NCI-H2196 (cell line): ENCODE measurements at regions not wholly inside any gene's neighbourhood (a gene's known extent, or its start where the extent isn't known, plus 50 kb on each side); places are given as distances from the start of the nearest gene placed in this dataset.
"Not testable (repeated sequence)": the region's sequence is repeated elsewhere in the genome, so short reads cannot be mapped to it uniquely, and the experiment has no call there.

Source experiments
- DNase-seq: peaks from one replicate; lab custom pipeline; 2025; ENCODE audit not compliant: unreplicated experiment; lab: John Stamatoyannopoulos, UW

DNA sequence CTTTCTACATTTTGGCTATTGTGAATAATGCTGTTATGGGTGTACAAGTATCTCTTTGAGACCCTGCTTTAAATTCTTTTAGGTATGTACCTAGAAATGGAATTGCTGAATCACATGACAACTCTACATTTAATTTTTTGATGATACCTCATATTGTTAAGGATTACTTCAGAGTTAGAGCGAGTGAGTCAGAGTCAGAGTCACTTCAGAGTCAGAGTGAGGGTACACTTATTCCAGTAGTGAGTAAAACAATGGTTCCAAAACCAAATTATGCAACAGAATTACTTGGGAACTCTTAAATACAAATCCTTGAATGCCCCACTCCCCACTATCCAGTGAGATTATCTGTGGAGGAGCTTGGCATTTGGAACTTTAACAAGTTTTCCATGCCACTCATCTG is 50.3 kb upstream of the SNRK start:
- no peak for DNase-seq

DNA sequence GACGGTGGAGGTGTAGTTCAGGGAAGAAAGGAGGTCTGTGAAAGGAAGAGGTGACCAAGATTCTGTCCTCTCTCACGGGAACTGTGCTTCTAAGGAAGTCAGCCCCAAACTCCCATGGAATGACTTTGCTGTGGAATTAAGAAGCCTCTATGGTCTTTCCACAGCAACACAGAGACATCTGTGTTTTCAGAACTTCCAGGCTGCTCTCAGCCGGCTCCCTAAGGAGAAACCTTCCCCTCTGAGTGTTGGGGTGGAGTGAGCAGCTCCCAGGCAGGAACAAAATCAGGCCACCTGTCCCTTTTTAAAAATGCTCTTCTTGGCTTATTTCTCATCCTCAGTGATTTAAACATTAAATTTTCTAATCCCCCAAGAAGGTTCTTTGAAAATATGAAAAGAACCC is 53.3 kb upstream of the SNRK start:
- no peak for DNase-seq

DNA sequence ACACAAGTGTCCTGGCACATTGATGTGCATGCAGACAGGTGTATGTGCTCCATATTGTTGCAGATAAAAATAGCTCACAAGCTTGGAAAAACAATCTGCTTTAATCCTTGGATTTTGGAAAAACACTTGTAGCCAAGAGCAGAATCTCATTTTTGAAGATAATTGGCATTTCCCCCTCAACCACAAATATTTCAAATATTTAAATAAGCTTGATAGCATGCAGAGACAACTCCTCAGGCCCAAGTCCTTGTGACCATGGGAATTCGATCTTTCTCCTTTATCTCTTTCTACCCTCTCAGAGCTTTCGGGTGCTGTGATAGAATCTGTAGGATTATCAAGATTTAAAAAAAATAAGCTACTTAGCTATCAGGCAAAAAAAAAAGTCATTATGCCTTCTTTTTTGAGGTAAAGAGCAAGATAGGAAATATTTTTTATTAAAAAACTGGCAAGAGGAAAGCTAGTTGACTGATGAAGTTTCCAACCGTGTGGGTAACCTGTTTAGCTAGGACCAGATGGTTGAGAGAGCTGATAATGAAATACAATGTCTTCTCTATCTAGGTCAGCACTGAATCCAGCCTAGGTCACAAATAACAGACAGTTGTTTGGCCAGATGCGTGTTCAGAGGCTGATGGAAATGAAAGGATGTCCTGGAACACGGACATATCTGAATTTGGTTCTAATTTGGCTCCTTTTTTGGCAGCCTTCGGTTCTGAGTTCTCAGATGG is 54.9 kb upstream of the SNRK start:
- no peak for DNase-seq

DNA sequence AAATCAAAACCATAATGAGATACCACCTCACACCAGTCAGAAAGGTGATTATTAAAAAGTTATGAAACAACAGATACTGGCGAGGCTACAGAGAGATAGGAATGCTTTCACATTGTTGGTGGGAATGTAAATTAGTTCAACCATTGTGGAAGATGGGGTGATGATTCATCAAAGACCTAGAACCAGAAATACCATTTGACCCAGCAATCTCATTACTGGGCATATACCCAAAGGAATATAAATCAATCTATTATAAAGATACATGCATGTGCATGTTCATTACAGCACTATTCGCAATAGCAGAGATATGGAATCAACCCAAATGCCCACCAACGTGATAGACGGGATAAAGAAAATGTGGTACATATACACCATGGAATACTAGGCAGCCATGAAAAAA is 56.5 kb upstream of the SNRK start:
- not testable (repeated sequence) for DNase-seq

DNA sequence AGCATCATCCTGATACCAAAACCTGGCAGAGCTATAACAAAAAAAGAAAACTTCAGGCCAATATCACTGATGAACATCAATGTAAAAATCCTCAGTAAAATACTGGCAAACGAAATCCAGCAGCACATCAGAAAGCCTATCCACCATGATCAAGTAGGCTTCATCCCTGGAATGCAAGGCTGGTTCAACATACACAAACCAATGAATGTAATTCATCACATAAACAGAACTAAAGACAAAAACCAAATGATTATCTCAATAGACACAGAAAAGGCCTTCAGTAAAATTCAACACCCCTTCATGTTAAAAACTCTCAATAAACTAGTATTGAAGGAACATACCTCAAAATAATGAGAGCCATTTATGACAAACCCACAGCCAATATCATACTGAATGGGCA is 58.7 kb upstream of the SNRK start:
- not testable (repeated sequence) for DNase-seq

DNA sequence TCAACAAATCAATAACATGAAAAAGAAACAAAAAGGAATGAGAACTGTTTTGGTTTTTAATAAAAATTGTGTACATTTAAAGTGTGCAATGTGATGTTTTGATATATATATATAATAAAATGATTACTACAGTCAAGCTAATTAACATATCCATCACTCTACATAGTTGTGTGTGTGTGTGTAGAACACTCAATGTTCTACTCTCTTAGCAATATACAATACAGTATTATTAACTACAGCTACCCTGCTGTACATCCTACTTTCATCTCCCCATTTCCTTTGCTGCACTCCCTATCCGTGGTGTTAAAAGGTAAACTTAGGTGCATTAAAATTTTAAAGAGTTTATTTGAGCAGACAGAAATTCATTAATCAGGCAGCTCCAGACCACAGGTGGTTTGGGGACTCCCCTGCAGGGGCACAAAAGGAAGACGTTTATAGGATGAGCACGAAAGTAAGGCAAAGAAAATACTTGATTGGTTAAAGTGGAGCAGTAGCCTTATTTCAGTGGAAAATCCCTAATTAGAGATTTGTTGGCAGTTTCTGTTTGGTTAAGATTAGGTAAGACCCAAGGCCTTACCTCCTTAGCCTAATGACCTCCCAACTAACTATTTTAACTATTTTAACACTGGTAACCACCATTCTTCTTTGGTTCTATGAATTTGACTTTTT is 61.8 kb upstream of the SNRK start:
- no peak for DNase-seq

DNA sequence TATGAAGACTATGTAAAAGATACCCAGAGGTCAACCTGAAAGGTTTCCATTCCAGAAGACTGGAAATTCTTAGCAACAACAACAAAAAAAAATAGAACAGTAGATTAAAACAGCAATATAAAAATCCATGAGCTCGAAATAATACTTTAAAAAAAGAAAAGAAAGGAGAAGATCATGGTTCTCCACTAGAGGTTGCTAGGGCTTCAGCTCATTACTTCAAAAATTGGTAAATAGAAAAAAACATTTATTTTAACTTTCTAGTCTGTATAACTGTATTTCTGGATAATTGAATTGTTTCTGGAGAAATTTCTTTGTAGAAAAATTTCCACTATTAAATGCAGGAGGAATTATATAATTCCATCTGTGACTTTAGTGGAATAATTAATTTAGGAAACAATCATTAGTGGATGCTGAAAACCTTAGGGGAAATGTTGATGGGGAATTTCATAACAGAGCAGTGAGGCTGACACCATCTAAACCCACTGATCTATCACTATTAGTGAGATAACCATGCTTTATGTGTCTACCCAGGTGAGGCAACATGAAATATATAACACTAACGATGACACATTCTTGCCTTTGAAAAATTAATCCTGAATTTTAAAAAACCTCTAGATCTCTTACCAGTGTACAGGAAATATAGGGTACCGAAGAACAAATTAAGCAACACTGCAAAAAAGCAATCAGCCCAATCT is 62.5 kb upstream of the SNRK start:
- no peak for DNase-seq

DNA sequence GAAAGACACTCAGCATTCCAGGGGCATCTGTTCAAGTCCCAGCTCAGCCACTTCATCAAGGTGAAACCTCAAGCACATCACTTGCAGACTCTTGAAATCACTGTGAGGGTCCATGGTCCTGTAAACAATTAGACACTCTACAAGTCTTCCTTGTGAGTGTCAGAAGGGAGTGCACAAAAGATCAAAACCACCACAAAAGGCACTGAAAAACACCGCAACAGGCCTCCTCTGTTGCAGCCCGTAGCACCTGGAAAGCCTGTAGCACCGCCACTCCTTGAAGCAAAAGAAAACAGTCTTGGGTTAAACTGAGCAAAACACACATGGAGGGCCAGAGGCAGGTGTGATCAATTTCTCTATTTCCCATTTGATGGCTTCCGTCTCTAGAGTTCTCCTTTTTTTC is 63.8 kb upstream of the SNRK start:
- no peak for DNase-seq

DNA sequence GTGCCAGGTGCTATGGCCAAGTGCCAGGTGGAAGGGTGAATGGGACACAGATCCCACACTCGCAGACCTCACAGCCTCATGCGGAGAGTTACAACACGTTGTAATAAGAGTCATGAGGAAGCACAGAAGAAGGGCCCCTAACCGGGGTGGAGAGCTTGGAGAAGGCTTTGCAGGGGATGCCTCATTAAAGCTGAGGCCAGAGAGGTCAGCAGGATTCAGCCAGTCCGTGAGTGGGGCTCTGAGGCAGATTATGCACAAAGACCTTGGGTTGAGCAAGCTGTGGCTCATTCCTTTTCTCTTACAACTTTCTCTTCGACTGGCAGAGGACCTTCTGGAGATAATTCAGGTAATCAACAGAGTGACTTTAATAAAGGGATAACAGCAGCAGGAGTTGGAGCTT is 65.3 kb upstream of the SNRK start:
- DNase-seq: no peak

DNA sequence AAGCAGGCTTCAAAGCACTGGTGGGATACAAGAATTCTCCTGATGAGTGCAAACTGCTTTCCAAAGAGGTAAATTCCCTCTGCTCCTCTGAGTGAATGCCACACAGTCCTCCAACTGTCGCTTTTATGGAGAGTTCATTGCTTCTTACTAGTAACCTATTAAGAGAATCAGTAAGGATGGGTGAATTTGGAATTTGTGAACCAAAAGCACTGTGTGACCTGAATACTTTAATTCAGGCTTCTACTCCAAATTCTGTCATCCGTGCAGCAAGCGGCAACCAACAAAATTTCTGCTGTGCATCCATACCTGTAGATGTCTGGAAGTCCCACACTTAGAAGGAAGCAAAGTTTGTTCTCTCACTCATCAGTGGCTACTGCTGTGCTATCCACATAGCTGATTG is 66.7 kb upstream of the SNRK start:
- DNase-seq: no peak

DNA sequence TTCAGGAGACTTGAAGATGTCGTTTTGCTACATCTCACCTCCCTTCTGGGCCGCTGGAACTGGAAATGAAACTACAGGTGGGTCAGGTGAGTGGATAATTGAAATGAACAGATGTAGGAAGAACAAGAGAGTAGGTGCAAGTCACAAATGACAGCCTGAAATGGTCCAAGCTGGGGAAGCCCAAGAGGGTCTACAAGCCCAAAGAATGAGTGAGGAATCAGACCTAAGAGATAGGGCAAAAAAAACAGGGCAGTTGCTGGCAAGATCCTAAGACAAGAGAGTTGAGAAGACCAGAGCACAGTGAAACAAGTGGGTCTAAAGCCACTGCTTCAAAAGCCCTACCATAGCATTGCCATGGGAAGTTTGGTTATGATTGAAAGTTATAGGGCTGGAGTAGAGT is 67.4 kb upstream of the SNRK start:
- no peak for DNase-seq

DNA sequence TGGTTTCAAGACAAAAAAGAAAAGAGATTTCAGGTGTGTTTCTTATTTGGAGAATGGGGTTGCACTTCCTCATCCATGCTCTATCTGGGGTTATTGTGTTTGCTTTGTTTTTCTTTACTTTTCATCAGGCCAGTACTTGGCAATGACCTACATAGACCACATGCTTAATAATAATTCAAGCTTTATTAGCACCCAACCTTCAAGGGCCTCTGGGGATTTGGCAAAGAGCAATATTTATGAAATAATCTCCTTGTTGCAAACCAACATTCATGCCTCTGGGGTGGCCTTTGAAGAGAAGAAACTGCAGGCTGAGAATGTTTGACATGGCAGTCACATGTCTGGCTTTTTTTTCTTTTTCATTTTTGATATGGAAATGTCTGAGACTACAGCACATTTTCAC is 68.2 kb upstream of the SNRK start:
- DNase-seq: no peak

DNA sequence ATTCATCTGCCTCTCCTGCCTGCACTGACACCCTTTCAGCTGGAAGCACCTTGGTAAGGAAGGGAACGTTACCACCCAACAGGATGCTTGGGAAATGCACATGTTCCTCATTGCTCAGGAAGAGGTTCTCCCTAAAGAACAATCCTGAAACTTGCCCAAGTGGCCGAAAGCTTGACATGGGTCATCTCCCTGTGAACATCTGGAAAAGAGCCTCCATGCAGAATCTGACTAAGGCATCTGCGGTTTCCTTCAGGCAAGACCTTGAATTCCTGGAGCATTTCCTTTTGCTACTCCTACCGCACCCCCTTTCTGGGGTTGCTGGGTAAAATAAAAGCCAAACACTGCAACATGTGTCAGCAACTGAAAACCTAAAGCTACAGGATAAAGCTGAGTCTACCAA is 68.7 kb upstream of the SNRK start:
- no peak for DNase-seq

DNA sequence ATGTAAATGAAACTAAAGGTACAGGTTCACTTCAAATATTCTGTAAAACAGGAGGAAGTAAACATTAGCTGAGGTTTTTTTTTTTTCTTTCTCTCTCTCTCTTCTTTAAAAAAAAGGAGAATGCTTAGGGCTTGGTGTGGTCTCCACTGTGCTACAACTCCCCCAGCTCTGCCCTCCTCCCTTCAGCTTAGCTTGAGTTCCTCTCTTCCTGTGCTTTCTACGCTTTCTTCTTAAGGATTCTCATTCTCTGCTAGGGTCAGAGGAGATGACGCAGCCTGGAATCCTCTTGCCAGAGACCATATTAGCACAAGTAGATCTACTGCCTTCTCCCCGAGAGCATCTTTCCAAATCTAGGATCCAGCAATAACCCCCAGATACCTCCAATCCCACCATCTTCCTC is 69.1 kb upstream of the SNRK start:
- DNase-seq: no peak

DNA sequence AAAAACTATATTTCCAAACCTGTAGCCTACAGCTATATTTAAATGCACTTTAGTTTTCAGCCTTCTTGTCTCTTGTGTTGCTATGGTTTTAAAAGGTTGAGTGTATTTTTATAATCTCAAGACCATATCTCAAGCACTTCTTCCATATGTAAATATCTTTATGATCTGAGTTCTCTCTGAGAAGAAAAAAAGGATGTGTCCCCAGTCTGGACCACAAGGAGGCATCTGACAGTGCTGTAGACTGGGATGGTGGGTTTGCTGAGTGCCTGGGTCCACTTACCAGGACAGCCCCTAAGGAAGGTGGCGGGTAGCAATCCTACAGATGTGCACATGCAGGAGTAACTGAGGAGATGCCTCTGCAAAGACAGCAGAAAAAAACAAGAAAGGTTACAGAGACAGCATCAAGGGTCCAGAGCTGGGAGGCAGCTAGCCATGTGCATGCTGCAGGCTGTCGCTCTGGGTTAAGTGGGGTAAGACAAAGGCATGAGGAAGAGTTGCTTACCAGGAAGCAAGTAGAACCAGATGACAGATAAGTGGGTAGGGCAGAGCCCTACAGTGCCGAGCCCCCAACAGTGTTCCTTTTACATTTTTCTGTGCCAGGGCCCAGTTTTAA is 70.6 kb upstream of the SNRK start:
- no peak for DNase-seq

DNA sequence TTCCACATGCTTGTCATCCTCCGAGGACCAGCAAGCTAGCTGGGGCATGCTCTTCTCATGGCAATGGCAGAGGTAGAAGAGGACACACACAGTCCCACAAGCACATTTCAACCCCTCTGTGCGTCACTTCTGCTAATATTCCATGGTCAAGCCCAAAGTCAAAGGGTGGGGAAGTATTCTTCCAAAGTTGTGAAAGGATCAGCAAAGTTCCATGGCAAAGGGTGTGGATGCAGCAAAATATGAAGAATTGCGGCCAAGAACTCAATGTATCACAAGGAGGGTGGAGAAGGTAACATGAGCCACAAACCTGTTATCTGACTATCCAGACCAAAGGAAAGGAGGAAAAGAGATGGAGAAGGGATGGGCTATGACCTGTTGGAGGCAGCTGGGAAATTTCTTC is 71.2 kb upstream of the SNRK start:
- no peak for DNase-seq

DNA sequence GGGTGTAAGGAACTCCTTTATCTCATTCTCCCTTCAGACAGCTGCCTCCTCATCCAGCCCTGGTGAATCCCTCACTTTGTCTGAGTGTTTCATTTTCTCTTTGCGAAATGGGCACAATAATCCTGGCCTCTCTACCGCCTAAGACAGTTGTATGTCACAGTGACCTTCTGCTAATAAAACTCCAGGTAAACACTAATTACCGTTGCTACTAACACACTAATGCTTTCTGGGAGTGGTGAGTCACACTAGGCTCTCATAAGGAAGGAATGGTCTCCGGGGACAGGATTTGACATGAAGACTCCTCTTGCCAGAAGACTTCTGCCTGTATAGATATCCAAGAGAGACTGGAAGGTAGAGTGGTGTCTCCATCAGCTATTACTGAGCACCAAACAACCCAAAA is 71.7 kb upstream of the SNRK start:
- no peak for DNase-seq

DNA sequence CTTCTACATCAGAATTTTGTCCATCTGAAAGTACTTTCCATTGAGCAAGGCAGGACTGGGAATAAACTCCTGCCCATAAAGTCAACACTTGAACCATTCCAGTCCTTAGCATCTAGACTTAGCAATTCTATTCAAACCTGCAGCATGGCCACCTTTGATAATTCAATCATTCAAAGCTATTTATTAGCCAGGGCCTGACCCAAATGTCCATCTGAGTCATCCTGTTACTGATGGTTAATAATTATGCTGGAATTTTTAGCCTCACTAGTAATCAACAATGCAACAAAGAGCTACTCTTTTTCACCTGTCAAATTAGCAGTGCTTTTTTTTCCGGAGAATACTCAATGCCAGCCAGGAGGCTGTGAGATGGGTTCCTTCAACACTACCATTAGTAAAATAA is 72.7 kb upstream of the SNRK start:
- DNase-seq: no peak

DNA sequence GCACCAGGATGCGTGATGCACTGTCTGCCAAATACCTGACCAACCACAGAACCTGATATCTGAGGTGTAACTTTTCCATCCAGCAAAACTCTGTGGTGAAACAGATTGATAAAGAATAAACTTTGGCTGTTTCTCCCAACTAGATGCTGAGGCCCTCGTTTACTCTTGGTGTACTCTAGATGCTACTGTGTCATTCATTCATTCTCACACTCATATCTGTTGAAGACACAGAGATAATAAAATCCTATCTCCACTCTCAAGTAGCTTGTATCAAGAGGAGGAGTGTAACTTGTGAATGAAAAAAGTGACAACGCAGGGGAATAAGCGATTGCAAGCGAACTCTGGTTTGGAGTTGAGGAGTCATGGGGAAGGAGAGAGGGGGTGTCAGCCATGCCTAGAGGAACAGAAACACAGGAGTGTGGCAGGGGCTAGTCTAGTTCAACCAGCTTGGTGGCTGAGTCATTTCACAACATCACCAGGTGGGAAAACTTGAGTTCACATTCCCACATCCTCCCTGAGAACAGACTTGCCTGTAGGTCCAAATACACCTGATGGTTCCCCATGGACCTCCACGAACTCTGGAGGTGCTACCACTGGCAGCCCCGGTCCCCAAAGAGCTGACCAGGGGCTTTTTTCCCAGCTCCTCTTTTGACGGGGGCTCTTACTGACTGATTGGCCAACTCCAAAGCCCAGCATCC is 73.3 kb upstream of the SNRK start:
- DNase-seq: no peak

DNA sequence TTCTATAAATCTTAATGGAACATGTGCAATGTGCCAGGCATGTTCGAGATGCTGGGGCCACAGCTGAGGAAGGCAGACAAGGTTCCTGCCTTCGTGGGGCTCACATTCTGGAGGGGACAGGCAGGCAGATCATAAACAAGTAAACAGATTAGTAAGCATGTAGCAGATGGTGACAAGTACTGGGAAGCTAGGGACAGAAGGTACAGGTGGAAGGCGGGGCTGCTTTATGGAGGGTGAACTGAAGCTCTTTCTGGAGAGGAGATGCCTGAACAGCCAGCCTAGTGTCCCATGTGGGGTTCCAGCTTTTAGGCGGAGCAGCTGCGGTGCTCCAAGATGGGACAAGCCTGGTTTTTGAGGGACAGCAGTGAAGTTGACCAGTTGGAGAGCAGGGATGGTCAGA is 74.7 kb upstream of the SNRK start:
- DNase-seq: no peak
